ENCODE measurements at regions not wholly inside any gene's neighbourhood (a gene's known extent, or its start where the extent isn't known, plus 50 kb on each side); places are given as distances from the start of the nearest gene placed in this dataset.

DNA sequence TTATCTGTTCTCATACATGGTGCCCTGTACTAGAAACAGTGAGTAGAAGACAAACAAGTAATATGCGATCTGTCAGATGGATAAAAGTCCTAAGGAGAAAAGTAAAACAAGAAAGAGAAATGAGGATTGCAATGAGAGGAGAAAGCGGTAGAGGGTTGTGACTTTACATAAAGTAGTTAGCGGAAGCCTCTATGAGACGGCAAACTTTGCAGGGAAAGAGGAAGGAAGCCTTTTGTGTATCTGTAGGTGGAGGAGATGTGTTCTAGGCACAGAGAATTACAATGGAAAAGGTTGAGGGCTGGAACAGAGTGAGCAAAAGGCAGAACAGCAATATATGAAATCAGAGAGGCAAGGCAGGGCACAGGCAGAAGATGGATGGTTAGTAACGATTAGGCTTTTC, 150.4 kb upstream of the SEMA3E start:
- no peaks in the 10 kb centered on the region for H3K4me1 Mint-ChIP-seq
- CTCF ChIA-PET = no interaction called here

DNA sequence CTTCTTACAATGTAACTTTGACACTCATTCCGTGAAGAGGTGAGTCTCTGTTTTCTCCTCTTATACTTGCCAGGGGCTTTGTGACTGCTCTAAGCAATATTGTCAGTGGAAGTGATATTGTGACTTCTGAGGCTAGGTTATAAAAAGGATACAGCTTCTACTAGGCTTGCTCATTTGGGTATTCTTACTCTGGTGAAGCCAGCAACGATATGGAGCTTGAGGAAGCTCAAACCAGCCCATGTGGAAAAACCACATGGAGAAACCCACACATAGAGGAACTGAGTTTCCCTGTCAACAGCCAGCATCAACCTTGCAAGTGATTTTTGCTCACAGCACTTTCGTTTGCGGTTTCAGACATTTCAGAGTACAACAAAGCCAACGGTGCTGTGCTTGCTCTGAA, 149.6 kb upstream of the SEMA3E start:
- DNase-seq (no peak), ATAC-seq (replicated peaks in 1 of 4) (no peak)
- no peaks in the 10 kb centered on the region for H3K4me1 ChIP-seq (ENCODE audit: control insufficient read depth in 1 of 2, extremely low read depth in 1 of 2, insufficient read depth in 2 of 2, low read length in 2 of 2)
- peaks cover 0 to 13% (median 8%) of the 10 kb centered on the region in 3 donors for H3K9me3 Mint-ChIP-seq
- 66% methylated on average over 4 of the region's 5 CpGs for WGBS (ENCODE audit: insufficient coverage)
- H3K36me3 ChIP-seq (ENCODE audit: control insufficient read depth in 2 of 2, extremely low read depth in 1 of 2, insufficient read depth in 1 of 2, low read length in 1 of 2) = no peaks in the 10 kb centered on the region
- H3K27me3 Mint-ChIP-seq = no peaks in the 10 kb centered on the region
- CTCF ChIA-PET = no interaction called here
- POLR2A ChIA-PET = no interaction called here
- H3K27ac Mint-ChIP-seq = no peak overlapping the region
- no peak overlapping the region for H3K4me3 Mint-ChIP-seq
- no peak overlapping the region for H3K27ac ChIP-seq (ENCODE audit: low read length)
- no peak overlapping the region for H3K4me3 ChIP-seq (ENCODE audit: control insufficient read depth in 1 of 2, extremely low read depth in 1 of 2, low read length in 1 of 2)
- no peaks in the 10 kb centered on the region for H3K4me1 Mint-ChIP-seq
- H3K36me3 Mint-ChIP-seq = no peaks in the 10 kb centered on the region
- no peaks in the 10 kb centered on the region for H3K9me3 ChIP-seq
- H3K27me3 ChIP-seq (replicated peaks in 1 of 2; ENCODE audit: control insufficient read depth in 2 of 2, extremely low read depth in 1 of 2, insufficient read depth in 2 of 2, low read length in 1 of 2) = no peaks in the 10 kb centered on the region

More for the DNA sequence above, 150.4 kb upstream of the SEMA3E start:
- Histone ChIP-seq H3K27ac (ENCODE audit: low read length) (no peak overlapping the region), H3K9me3 (no peaks in the 10 kb centered on the region), H3K27me3 (replicated peaks in 1 of 2; ENCODE audit: control insufficient read depth in 2 of 2, extremely low read depth in 1 of 2, insufficient read depth in 2 of 2, low read length in 1 of 2) (no peaks in the 10 kb centered on the region), H3K4me1 (ENCODE audit: control insufficient read depth in 1 of 2, extremely low read depth in 1 of 2, insufficient read depth in 2 of 2, low read length in 2 of 2) (no peaks in the 10 kb centered on the region), H3K4me3 (ENCODE audit: control insufficient read depth in 1 of 2, extremely low read depth in 1 of 2, low read length in 1 of 2) (no peak overlapping the region), H3K36me3 (ENCODE audit: control insufficient read depth in 2 of 2, extremely low read depth in 1 of 2, insufficient read depth in 1 of 2, low read length in 1 of 2) (no peaks in the 10 kb centered on the region)
- ATAC-seq (replicated peaks in 1 of 4) = no peak
- WGBS (ENCODE audit: insufficient coverage) = 75% methylated on average over 5 of the region's 5 CpGs
- H3K27me3 Mint-ChIP-seq = no peaks in the 10 kb centered on the region
- no peaks in the 10 kb centered on the region for H3K36me3 Mint-ChIP-seq
- H3K9me3 Mint-ChIP-seq = peaks cover 0 to 13% (median 7%) of the 10 kb centered on the region in 3 donors
- no peak overlapping the region for H3K4me3 Mint-ChIP-seq
- DNase-seq = no peak
- POLR2A ChIA-PET = no interaction called here
- no peak overlapping the region for H3K27ac Mint-ChIP-seq

DNA sequence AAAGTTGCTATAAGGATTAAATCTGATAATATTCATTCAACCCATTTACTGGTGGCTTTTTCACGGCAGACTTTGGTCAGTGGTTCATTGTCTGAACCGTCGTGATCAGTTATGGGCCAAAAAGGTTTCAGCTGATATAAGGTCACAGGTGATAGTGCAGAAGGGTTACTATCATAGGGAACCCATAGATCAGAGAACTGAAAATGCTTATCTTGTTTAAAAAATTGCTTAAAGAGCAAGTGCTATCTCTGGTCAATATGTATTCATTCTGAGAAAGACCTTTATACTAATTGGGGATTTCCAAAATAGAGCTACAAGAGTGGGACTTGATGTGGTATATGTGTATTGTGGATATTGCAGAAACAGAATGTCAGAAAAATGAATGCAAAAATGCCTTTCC, 147.8 kb upstream of the SEMA3E start:
- Histone ChIP-seq H3K27me3 (replicated peaks in 1 of 2; ENCODE audit: control insufficient read depth in 2 of 2, extremely low read depth in 1 of 2, insufficient read depth in 2 of 2, low read length in 1 of 2) (no peaks in the 10 kb centered on the region), H3K36me3 (ENCODE audit: control insufficient read depth in 2 of 2, extremely low read depth in 1 of 2, insufficient read depth in 1 of 2, low read length in 1 of 2) (no peaks in the 10 kb centered on the region), H3K4me1 (ENCODE audit: control insufficient read depth in 1 of 2, extremely low read depth in 1 of 2, insufficient read depth in 2 of 2, low read length in 2 of 2) (no peaks in the 10 kb centered on the region), H3K27ac (ENCODE audit: low read length) (no peak overlapping the region), H3K4me3 (ENCODE audit: control insufficient read depth in 1 of 2, extremely low read depth in 1 of 2, low read length in 1 of 2) (no peak overlapping the region), H3K9me3 (no peaks in the 10 kb centered on the region)
- POLR2A ChIA-PET = no interaction called here
- DNase-seq (no peak), ATAC-seq (replicated peaks in 1 of 4) (no peak)
- no CpG with 5 or more reads among the region's 3 CpGs for WGBS (ENCODE audit: insufficient coverage)
- Mint-ChIP-seq H3K27me3 (no peaks in the 10 kb centered on the region), H3K36me3 (no peaks in the 10 kb centered on the region), H3K27ac (no peak overlapping the region), H3K4me1 (no peaks in the 10 kb centered on the region), H3K4me3 (no peak overlapping the region), H3K9me3 (peaks cover 0 to 6% (median 6%) of the 10 kb centered on the region in 3 donors)
- CTCF ChIA-PET = no interaction called here

DNA sequence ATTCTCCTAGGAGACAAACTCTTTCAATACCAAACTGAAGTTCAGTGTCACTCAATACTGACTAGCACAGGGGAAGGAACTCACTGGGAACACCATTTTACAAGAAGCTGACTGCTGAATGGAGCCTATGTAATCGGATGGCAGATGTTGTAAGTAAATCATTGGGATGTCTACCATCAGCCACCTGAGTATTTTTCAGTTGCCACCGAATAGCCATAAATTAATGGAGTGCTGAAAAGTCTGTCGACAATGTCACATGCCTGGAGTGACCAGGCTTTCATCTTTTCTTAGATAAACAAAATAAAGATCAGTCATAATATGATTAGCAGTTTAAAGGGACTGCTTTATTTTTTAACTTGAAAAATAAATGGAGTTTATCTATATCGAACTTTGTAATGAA, 145.9 kb upstream of the SEMA3E start:
- Mint-ChIP-seq H3K9me3 (peaks cover 0 to 4% (median 4%) of the 10 kb centered on the region in 3 donors), H3K4me3 (no peak overlapping the region), H3K36me3 (no peaks in the 10 kb centered on the region), H3K27ac (no peak overlapping the region), H3K27me3 (no peaks in the 10 kb centered on the region), H3K4me1 (no peaks in the 10 kb centered on the region)
- ChIA-PET POLR2A (no interaction called here), CTCF (no interaction called here)
- Histone ChIP-seq H3K27me3 (replicated peaks in 1 of 2; ENCODE audit: control insufficient read depth in 2 of 2, extremely low read depth in 1 of 2, insufficient read depth in 2 of 2, low read length in 1 of 2) (no peaks in the 10 kb centered on the region), H3K4me3 (ENCODE audit: control insufficient read depth in 1 of 2, extremely low read depth in 1 of 2, low read length in 1 of 2) (no peak overlapping the region), H3K27ac (ENCODE audit: low read length) (no peak overlapping the region), H3K9me3 (no peaks in the 10 kb centered on the region), H3K36me3 (ENCODE audit: control insufficient read depth in 2 of 2, extremely low read depth in 1 of 2, insufficient read depth in 1 of 2, low read length in 1 of 2) (no peaks in the 10 kb centered on the region), H3K4me1 (ENCODE audit: control insufficient read depth in 1 of 2, extremely low read depth in 1 of 2, insufficient read depth in 2 of 2, low read length in 2 of 2) (no peaks in the 10 kb centered on the region)
- WGBS (ENCODE audit: insufficient coverage) = 50% methylated on average over 1 of the region's 4 CpGs
- DNase-seq = no peak
- no peak for ATAC-seq (replicated peaks in 1 of 4)

DNA sequence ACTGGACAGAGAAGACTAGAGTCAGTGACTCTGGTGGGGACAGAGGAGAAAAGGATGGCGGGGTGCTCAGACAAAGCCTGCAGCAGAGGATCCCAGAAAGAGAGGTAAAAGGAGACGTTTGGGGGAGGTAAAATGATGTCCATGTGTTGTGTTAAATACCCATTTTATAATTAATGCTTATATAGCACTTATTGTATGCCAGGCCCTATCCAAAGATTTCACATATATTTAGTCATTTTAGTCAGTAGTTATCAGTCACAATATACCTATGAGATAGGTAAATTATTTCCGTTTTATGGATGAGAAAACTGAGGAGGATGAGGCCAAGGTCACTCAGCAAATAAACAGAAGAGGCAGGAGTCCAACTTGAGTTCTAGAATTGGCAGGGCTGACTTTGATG, 144.6 kb upstream of the SEMA3E start:
- CTCF ChIA-PET = no interaction called here
- Mint-ChIP-seq H3K27me3 (no peaks in the 10 kb centered on the region), H3K27ac (no peak overlapping the region), H3K9me3 (peaks cover 0 to 4% (median 4%) of the 10 kb centered on the region in 3 donors), H3K4me3 (no peak overlapping the region), H3K4me1 (no peaks in the 10 kb centered on the region), H3K36me3 (no peaks in the 10 kb centered on the region)
- no CpG with 5 or more reads among the region's 3 CpGs for WGBS (ENCODE audit: insufficient coverage)
- Histone ChIP-seq H3K27ac (ENCODE audit: low read length) (no peak overlapping the region), H3K27me3 (replicated peaks in 1 of 2; ENCODE audit: control insufficient read depth in 2 of 2, extremely low read depth in 1 of 2, insufficient read depth in 2 of 2, low read length in 1 of 2) (no peaks in the 10 kb centered on the region), H3K4me3 (ENCODE audit: control insufficient read depth in 1 of 2, extremely low read depth in 1 of 2, low read length in 1 of 2) (no peak overlapping the region), H3K4me1 (ENCODE audit: control insufficient read depth in 1 of 2, extremely low read depth in 1 of 2, insufficient read depth in 2 of 2, low read length in 2 of 2) (no peaks in the 10 kb centered on the region), H3K9me3 (no peaks in the 10 kb centered on the region), H3K36me3 (ENCODE audit: control insufficient read depth in 2 of 2, extremely low read depth in 1 of 2, insufficient read depth in 1 of 2, low read length in 1 of 2) (no peaks in the 10 kb centered on the region)
- DNase-seq = no peak
- no peak for ATAC-seq (replicated peaks in 1 of 4)
- POLR2A ChIA-PET = no interaction called here

DNA sequence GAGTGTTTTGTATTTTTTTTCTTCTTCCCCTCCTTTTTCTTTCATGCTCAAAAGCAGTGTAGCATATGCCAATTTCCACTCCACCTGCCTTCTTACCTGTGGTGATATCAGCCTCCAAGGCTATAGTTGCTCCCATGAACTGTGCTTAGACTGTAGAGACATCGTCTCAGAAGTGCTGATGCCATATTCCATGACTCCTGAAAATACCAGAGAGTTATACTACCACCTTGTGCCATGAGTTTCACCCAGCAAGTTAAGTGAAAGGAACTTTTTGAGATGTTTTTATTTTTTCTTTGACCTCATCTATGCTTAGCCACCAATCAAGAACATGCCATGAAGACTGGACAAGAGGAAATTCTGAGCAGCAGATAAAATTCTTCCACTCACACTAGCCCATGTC, 142.8 kb upstream of the SEMA3E start:
- Histone ChIP-seq H3K9me3 (no peaks in the 10 kb centered on the region), H3K27me3 (replicated peaks in 1 of 2; ENCODE audit: control insufficient read depth in 2 of 2, extremely low read depth in 1 of 2, insufficient read depth in 2 of 2, low read length in 1 of 2) (no peaks in the 10 kb centered on the region), H3K36me3 (ENCODE audit: control insufficient read depth in 2 of 2, extremely low read depth in 1 of 2, insufficient read depth in 1 of 2, low read length in 1 of 2) (no peaks in the 10 kb centered on the region), H3K4me3 (ENCODE audit: control insufficient read depth in 1 of 2, extremely low read depth in 1 of 2, low read length in 1 of 2) (no peak overlapping the region), H3K4me1 (ENCODE audit: control insufficient read depth in 1 of 2, extremely low read depth in 1 of 2, insufficient read depth in 2 of 2, low read length in 2 of 2) (no peaks in the 10 kb centered on the region), H3K27ac (ENCODE audit: low read length) (no peak overlapping the region)
- no peak overlapping the region for H3K4me3 Mint-ChIP-seq
- no peaks in the 10 kb centered on the region for H3K36me3 Mint-ChIP-seq
- no peak for ATAC-seq (replicated peaks in 1 of 4)
- peaks cover 0 to 4% (median 4%) of the 10 kb centered on the region in 3 donors for H3K9me3 Mint-ChIP-seq
- POLR2A ChIA-PET = no interaction called here
- DNase-seq = no peak
- H3K4me1 Mint-ChIP-seq = no peaks in the 10 kb centered on the region
- no CpG with 5 or more reads among the region's 1 CpG for WGBS (ENCODE audit: insufficient coverage)
- CTCF ChIA-PET = no interaction called here
- no peaks in the 10 kb centered on the region for H3K27me3 Mint-ChIP-seq
- H3K27ac Mint-ChIP-seq = no peak overlapping the region

DNA sequence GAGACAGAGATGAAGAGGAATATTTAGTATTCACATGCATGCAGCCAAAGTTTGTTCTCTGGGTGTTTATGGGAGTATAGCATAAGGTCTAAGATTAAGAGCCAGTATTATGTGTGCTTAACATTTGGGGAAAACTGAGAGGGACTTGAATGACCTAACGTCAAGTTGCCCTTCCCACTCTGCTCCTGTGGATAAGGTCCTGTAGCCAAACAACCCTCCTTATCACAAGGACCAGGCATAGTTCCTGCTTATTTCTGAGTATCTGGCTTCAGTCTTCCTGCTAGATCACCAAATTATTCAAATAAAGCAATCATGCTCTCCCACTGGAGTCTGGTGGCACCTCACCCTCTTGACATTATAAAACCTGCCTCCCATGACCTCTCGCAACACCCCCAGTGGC, 137.9 kb upstream of the SEMA3E start:
- Histone ChIP-seq H3K4me1 (ENCODE audit: control insufficient read depth in 1 of 2, extremely low read depth in 1 of 2, insufficient read depth in 2 of 2, low read length in 2 of 2) (no peaks in the 10 kb centered on the region), H3K36me3 (ENCODE audit: control insufficient read depth in 2 of 2, extremely low read depth in 1 of 2, insufficient read depth in 1 of 2, low read length in 1 of 2) (no peaks in the 10 kb centered on the region), H3K9me3 (no peaks in the 10 kb centered on the region), H3K27ac (ENCODE audit: low read length) (no peak overlapping the region), H3K4me3 (ENCODE audit: control insufficient read depth in 1 of 2, extremely low read depth in 1 of 2, low read length in 1 of 2) (no peak overlapping the region), H3K27me3 (replicated peaks in 1 of 2; ENCODE audit: control insufficient read depth in 2 of 2, extremely low read depth in 1 of 2, insufficient read depth in 2 of 2, low read length in 1 of 2) (no peaks in the 10 kb centered on the region)
- Mint-ChIP-seq H3K4me1 (no peaks in the 10 kb centered on the region), H3K4me3 (no peak overlapping the region), H3K9me3 (peaks cover 0 to 4% (median 3%) of the 10 kb centered on the region in 3 donors), H3K27ac (no peak overlapping the region), H3K36me3 (no peaks in the 10 kb centered on the region), H3K27me3 (no peaks in the 10 kb centered on the region)
- ATAC-seq (replicated peaks in 1 of 4) = no peak
- ChIA-PET POLR2A (no interaction called here), CTCF (interaction anchor here in 1 of 2 donors (0.7 kb wide), 1 partner anchor 206 kb away, joined by 8 read pairs; no protein-coding TSS in a partner anchor)
- WGBS (ENCODE audit: insufficient coverage) = no CpG with 5 or more reads among the region's 2 CpGs
- no peak for DNase-seq
